ENCODE measurements at regions not wholly inside any gene's neighbourhood (a gene's known extent, or its start where the extent isn't known, plus 50 kb on each side); places are given as distances from the start of the nearest gene placed in this dataset.

GRCh38 chr6:140062043-140063020 is 687.9 kb upstream of the CITED2 start:
- DNase-seq (ENCODE audit: low spot score), result no peak

GRCh38 chr6:140061110-140062042 is 686.9 kb upstream of the CITED2 start:
- DNase-seq (ENCODE audit: low spot score), result no peak

DNA sequence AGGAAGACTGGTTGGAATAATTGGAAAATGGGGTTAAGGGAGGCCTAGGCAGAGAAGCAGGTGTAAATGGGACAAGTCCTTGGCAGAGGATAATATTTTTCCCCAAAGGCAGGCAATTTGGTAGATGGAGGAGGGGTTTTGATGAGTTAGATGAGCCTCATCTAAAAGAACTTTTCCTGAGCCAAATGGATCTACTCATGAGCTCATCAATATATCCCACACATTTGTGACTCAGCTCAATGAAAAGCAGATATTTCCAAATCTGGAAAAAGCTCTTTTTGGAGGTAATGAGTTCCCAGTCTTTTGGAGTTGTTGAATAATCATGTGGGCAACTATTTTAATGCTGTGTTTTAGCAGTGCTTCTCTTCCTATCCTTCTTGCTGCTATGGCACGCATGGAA is 685.5 kb upstream of the CITED2 start:
- DNase-seq (ENCODE audit: low spot score), result no peak

DNA sequence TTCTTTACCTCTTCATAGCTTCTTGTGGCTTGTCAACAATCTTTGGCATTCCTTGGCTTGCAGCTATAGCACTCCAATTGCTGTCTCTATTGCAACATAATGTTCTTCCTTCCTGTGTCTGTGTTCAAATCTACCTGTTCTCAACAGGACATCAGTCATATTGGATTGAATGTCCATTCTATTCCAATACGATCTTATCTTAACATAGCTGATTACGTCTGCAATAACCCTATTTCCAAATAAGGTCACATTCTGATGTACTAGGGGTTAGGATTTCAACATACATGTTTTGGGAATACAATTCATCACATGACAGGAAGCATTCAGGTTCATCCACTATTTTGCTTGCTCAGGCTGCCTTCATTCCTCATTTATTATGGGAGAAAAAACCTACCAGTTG is 684.4 kb upstream of the CITED2 start:
- no peak for DNase-seq (ENCODE audit: low spot score)

DNA sequence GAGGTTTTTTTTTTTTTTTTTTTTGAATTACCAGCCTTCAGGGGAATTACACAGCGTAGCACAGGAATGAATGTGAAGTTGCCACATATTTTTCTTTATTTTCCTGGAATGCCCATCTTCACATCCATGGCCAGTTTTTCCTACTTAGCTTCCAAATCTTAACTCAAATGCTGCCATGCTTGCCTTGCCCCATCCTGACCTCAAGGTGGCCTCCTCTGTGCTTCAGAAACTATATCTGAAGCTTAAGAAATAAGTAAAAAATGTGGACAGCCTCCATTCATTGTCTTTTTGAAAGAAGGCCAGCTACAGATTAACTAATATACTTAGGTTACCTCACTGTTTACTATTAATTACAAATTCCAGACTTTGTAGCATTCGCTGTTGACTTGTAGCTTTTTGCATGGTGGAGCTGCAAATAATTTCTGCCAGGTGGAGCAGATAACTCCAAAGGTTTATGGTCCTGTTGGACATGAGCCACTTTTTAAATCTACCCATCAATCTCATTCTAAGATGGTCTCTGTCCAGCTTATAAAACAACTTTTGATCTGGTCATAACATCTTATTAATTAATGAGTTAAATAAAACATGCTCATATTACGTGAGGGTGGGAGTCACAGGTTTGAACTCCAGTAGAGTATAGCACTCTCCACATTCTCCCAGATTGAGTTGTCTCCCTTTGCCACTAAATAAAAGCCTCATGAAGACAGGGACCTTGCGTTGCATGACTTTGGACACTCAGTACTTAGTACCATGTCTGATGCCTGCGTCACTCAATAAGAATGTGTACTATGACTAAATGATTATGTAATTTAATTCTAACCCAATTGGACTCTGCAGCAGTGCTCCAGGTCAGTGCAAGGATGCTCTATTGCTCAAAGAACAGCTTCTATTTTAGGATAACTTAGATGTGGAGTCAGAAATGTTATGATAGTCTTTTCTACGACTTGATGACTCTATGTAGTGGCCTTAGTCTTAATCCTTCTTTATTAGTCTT is 678.6 kb upstream of the CITED2 start:
- no peak for DNase-seq (ENCODE audit: low spot score)

DNA sequence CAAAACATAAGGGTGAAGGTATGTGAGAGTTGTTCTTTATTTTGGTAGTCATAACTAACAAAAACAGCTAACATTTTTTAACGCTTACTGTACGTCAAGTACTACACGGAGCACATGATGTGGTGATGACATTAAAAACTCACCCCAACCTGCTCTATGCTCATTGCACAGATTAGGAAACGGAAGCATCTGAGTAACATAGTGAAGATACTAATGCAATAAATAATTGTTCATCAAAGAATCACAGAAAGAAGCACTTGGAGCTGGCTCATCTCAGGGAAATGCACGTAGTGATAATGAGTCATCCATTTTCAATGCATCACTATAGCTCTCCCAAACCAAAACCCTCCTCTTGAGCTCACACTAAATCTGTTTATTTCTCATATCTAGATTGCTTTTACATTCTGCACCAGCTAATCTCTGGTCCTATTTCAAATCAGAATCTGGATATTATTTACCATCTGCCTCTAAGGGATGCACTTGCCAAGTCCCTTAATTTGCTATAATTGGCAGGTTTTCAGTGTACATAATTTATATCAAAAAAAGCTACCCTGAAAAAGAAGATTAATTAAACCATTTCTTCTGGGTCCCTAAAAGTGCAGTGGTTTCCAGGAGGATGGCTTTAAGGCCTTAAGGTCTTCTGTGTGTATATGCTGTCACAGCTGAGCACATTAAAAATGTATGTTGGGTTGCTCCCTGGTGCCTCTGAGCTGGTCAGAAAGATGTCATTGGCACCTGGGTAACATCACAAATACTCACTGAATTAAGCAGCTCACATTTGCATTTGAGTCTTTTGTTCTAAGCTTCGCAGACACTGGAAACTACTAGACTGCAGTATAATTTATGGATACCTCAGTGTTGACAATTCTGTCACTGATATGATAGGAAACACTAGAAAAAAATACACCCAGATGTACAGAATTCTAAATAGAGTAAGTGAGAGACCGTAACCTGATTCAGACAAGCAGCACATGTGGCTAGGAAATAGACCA is 677.4 kb upstream of the CITED2 start:
- peak; percentile 16 for DNase-seq (ENCODE audit: low spot score)

GRCh38 chr6:140050101-140050995 is 675.9 kb upstream of the CITED2 start:
- no peak for DNase-seq (ENCODE audit: low spot score)

- no peak for DNase-seq (ENCODE audit: low spot score)
Observed at GRCh38 chr6:140049251-140049650, 674.8 kb upstream of the CITED2 start.

DNA sequence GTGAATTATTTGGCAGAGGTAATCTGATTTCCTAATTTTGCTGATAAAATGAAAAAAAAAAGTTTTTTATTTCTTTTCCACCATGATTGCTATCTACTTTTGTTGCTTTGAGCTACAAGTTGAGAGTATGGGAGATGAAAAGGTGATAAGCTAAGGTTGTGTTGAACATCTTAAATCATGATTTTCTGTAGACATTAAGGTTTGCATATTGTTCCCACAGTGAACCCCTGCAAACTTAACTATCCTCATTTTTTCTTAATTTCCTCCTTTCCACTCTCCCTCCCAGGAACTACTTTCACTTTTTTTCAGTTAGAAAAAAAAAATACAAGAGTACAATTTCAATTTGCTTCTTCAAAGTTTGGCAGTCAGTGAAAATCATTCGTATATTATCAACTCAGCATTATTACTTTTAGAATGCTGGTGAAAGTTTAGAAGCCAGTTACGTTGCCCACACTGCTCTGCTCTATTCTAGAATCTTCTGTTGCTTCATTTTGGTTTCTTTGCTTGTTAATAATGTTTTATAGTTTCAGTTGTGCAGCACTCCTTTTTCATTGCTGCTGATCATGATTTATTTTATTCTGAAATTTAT is 673.8 kb upstream of the CITED2 start:
- no peak for DNase-seq (ENCODE audit: low spot score)

GRCh38 chr6:140047321-140047720 is 672.9 kb upstream of the CITED2 start:
- DNase-seq (ENCODE audit: low spot score), result no peak

DNA sequence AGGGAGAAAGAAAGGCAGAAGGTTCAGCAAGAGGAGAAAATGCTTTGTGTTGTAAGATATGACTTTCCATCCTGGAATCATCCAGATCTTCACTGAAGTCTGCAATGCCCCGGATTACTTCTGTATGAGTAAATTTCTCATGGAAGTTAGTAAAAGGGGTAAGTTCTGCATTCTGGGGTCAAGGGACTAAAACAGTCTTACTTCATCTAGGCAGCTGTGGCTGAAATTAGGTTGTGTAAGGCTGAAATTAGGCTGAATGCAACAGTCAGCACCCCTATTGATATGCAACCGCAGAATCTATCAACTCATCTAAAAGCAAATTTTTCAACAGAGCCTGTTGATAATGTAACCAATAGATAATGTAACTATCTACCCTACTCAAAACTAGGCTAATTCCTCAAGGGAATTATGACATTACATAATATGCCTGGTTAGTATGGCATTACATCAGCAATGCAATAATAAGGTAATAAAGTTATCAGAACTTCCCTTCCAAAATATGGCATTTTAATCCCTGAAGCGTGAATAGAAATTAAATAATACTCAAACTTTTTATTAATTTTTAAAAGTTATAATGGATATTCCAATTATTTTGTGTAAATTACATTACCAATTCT is 671.7 kb upstream of the CITED2 start:
- DNase-seq (ENCODE audit: low spot score), result no peak

- no peak for DNase-seq (ENCODE audit: low spot score)
Observed at GRCh38 chr6:140045116-140045515, 670.7 kb upstream of the CITED2 start.

DNA sequence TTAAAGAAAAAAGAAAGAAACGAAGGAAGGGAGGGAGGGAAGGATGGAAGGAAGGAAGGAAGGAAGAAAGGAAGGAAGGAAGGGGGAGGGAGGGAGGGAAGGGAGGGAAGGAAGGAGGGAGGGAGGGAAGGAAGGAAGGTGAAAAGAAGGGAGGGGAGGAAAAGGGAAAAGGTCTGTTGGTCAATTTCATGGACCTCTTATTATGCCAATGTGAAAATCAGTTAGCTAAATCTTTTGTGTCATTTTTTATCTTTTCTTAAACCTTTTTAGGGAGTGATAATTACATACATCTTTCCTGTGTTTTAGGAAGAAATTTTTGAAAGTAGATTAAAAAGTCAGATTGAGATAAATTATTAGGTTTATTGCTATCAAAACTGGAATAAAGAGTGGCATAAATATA is 670.2 kb upstream of the CITED2 start:
- no peak for DNase-seq (ENCODE audit: low spot score)

DNA sequence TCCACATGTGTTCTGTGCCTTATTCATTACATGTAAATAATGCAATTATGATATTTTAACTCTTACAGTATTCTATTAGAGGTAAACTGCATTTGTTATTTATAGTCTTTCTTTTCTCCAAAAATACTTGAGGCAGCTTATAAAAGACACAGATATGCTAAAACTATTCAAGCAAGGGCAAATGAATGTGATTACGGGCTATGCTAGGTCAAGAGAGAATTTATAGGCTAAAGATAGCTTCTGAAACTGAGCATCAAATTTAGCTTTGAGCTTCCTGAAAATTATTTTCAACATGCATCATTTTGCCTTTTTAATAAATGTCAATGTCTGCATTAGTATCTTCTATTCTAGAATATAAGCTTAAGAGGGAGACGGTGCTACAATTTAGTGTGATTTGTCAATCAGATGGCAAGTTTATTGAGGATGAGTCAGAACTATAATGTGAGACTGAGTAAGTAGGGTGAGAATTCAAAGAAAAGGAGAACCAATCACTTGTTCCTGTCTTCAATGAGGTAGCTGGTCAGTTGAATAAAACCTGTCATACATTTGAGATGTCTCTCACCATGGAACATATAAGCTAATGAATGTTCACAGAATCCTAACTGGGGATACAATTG is 669.4 kb upstream of the CITED2 start:
- no peak for DNase-seq (ENCODE audit: low spot score)

DNA sequence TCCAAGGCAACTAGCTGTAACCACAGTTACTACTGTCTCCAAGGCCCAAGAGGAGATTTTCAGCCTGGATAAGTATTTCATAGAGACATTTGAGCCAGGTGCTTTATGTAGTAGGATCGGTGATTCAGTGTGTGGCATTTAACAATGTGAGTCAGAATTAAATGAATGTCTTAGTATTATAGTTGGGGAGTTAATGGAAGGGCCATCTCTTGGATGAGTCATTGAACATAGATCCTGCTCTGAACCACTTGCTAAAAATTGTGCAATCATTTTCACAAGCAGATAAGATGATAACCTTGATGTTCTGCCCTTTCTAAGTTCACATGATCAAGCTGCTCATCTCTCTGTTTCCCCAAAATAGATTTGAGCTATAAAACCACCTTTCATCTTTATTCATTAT is 668.9 kb upstream of the CITED2 start:
- DNase-seq (ENCODE audit: low spot score), result peak; percentile 32

GRCh38 chr6:140041571-140042332 is 667.3 kb upstream of the CITED2 start:
- no peak for DNase-seq (ENCODE audit: low spot score)

DNA sequence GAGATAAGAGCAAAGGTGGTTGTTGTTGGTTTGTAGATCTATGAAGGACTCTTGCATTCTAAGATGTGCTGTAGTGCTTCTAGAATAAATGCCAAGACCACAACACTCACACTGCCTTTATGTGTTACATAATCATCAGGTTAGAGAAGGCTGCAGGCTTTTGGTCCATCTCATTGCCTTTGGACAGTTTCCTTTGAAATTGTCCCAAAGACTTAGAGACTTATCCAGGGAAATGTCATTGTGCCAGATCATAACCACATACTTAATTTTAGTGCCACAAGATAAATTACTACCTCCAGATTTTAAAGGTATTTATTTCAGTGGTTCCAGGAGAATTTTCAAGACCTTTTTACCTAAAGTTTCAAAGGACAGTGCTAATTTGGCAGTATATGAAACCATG is 666.6 kb upstream of the CITED2 start:
- DNase-seq (ENCODE audit: low spot score), result no peak

Measured in kidney capillary endothelial cell (primary cell).